AG08396 (cell line): ENCODE measurements at regions not wholly inside any gene's neighbourhood (a gene's known extent, or its start where the extent isn't known, plus 50 kb on each side); places are given as distances from the start of the nearest gene placed in this dataset.
"Not testable (repeated sequence)": the region's sequence is repeated elsewhere in the genome, so short reads cannot be mapped to it uniquely, and the experiment has no call there.

ENCODE experiments used
- DNase-seq: peaks from one replicate; pipeline ENCODE4 v3.0.0; 2012; ENCODE audit warnings: low spot score, mixed read lengths

DNA sequence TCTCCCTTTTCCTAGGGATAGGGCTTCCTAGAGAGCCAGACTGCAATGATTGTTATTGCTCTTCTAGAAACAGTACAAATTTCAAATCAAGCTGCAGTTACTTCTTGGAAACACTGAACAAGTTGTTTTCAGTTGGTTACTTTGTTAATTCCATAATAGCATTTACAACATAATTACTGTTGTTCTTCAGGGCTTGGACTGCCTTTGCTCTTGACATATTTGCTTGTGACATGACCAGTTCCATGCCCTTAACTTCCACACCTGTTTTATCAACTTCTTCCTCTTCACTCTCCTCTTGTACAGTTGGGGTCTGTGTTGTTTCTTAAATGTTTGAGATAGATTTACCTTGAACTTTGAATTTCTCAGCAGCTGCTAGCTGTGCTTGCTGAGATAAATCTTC, 104.4 kb downstream of the SEC23IP start:
- DNase-seq: no peak

- no peak for DNase-seq
Measured at GRCh38 chr10:119997429-119997828, 104.9 kb downstream of the SEC23IP start.

DNA sequence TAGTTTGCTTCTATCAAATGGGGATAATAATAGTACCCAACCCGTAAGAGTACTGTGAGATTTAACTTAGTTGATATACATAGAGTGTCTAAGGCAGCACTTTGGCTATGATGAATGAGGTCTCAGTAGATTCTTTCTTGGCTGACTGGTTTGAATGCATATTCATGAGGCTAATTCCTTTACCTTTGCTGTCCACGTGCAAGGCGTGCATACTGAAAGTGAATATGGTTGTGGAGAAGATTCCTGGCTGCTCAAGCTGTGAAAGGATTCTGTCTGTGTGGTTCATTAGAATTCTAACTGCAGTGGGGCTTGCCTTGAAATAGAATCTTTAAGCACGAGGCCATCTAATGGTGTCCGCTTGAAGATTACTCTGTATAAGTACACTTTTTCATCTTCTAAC, 110.3 kb downstream of the SEC23IP start:
- no peak for DNase-seq

GRCh38 chr10:120005207-120006201, 113.0 kb downstream of the SEC23IP start:
- DNase-seq: no peak

DNA sequence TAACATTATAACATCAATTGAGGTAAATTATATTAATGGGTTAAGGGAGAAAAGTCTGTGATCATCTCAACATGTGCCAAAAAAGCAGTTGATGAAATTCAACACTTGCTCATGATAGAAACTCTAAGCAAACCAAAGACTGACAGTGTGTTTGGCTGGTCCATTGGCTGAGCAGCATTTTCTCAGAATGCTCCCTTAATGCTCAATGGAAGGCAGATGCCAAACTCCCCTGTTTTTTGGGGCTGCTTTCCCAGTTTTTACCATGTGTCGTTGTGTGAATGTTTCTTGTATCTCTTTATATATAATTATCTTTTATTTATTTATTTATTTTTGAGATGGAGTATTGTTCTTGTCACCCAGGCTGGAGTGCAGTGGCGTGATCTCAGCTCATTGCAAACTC, 114.7 kb downstream of the SEC23IP start:
- no peak for DNase-seq

- no peak for DNase-seq
Measured at GRCh38 chr10:120011359-120012130, 119.0 kb downstream of the SEC23IP start.

DNA sequence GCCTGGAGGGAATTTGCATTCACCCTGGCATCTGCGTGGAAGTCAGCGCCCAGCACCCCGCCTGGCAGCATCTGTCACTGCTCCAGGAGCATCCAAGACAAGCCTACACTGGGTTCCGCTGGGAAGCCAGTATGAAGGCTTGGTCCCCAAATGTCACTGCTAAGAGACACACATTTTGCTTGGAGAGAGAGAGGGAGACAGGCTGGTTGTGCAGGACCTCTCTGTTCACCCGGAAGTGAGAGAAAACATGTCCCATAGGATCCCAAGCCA, 119.5 kb downstream of the SEC23IP start:
- DNase-seq: no peak

- no peak for DNase-seq
Measured at GRCh38 chr10:120012566-120012965, 120.0 kb downstream of the SEC23IP start.

DNA sequence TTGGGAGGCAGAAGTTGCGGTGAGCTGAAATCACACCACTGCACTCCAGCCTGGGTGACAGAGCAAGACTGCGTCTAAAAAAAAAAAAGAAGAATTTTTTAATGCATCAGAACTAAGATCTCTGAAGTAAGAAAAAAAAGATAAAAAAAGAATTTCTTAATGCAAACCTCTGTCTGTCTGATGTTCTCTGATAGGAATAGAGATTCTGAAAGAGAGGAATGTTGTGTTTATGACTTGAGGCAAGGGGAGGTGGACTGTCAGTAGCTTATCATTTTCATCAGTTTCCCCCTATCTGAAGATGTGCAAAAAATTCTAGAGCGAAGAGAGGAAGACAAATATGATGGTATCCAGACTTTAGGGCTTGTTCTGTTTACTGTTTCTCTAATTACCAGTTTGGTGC, 121.5 kb downstream of the SEC23IP start:
- DNase-seq: no peak

GRCh38 chr10:120015064-120015463, 122.5 kb downstream of the SEC23IP start:
- DNase-seq: no peak

- DNase-seq: no peak
Measured at GRCh38 chr10:120016906-120017305, 124.4 kb downstream of the SEC23IP start.

- DNase-seq: no peak
Measured at GRCh38 chr10:120017733-120018417, 125.3 kb downstream of the SEC23IP start.

GRCh38 chr10:120018695-120019094, 126.2 kb downstream of the SEC23IP start:
- DNase-seq: no peak

DNA sequence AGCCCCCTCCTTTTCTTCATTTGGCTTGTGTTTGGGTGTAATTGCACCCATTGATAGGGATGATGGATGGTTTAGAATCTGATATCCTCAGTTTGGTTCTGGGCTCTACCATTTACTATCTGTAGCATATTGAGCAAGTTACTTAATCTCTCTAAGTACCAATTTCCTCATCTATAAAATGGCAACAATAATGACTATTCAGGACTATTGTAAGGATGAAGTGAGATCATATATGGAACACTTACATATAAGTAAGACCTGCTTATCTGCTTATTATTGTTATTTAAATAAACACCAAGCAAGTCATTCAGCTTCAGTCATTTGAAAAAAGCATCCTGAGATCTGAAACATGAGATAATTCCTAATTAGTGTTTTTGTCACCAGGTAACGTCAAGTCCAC, 127.0 kb downstream of the SEC23IP start:
- no peak for DNase-seq

DNA sequence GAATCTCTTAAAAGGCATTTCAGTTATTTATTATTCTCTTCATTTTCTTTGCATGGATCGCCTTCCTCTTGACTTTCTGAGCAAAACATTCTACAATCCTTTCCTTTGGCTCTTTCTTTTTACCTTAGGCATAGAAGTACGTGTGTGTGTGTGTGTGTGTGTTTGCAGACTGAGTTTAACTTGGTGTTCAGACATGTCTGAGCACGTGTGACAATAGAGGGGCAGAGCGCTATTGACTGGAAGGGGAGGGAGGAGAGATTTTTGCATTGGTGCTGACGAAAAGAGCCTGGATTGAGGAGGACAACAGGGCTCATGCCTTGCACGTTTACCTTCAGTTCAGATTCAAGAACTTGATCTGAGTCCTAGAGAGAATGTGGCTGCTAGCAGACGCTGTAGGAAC, 129.8 kb downstream of the SEC23IP start:
- no peak for DNase-seq

GRCh38 chr10:120034236-120034635, 141.7 kb downstream of the SEC23IP start:
- no peak for DNase-seq

DNA sequence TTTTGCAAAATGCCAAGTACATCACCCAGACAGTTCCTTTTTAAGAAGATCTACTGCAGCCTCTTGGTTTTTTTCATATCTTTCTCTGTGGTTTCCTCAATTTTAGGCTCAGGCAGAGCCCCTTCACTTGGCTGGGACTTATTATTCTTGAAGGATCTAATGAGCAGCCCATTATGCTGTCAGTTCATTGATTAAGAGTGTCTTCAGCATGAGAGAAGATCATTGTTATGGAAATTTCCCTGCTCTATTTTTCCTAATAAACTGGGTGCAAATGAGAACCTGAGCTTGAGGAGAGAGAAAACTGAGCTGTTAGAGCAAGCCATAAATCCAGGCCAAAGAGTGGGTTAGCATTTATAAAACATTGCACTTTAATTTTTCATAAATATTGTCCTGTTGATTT, 146.5 kb downstream of the SEC23IP start:
- DNase-seq: no peak

- DNase-seq: no peak
Measured at GRCh38 chr10:120039826-120040225, 147.3 kb downstream of the SEC23IP start.

- DNase-seq: no peak
Measured at GRCh38 chr10:120041807-120042559, 149.5 kb downstream of the SEC23IP start.

DNA sequence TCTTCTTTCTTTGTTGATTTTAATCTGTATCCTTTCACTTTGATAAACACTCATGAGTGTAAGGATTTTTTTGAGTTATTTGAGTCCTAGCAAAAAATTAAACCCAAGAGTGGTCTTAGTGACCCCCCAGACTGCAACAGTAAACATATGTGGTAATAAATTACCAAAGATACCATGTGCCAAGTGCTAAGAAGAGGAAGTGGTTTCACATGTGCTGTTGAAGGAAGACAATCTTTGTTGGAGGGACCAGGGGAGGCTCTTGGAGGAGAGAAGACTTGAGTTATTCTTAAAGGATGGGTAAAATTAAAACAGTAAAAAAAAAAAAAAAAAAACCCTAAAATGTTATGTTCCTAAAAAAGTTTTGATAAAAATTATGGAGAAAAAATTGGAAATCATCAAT, 150.2 kb downstream of the SEC23IP start:
- DNase-seq: no peak

DNA sequence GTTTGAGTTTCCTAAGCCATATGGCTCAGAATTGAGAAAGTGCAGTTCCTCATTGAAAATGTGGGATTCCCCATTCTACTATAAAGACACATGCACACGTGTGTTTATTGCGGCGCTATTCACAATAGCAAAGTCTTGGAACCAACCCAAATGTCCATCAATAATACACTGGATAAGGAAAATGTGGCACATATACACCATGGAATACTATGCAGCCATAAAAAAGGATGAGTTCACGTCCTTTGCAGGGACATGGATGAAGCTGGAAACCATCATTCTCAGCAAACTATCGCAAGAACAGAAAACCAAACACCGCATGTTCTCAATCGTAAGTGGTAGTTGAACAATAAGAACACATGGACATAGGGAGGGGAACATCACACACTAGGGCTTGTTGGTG, 154.8 kb downstream of the SEC23IP start:
- DNase-seq: not testable (repeated sequence)

GRCh38 chr10:120047926-120048325, 155.4 kb downstream of the SEC23IP start:
- no peak for DNase-seq
